SKM-1 treated with dmso at 0.1 percent for 144 hours (cell line): ENCODE measurements at regions not wholly inside any gene's neighbourhood (a gene's known extent, or its start where the extent isn't known, plus 50 kb on each side); places are given as distances from the start of the nearest gene placed in this dataset.
"Not testable (repeated sequence)": the region's sequence is repeated elsewhere in the genome, so short reads cannot be mapped to it uniquely, and the experiment has no call there.

Experiments
- DNase-seq: peaks from one replicate; lab custom pipeline; 2025; ENCODE audit not compliant: unreplicated experiment; lab: John Stamatoyannopoulos, UW

GRCh38 chr1:79950511-79950910, 944.0 kb upstream of the ADGRL4 start:
- no peak for DNase-seq

GRCh38 chr1:79945391-79945790, 938.9 kb upstream of the ADGRL4 start:
- DNase-seq: no peak

- no peak for DNase-seq
These were observed 922.8 kb upstream of the ADGRL4 start for GRCh38 chr1:79929356-79929755.

- DNase-seq: no peak
These were observed 922.4 kb upstream of the ADGRL4 start for GRCh38 chr1:79928901-79929300.

GRCh38 chr1:79920960-79921669, 914.6 kb upstream of the ADGRL4 start:
- DNase-seq: no peak

- DNase-seq: no peak
These were observed 908.4 kb upstream of the ADGRL4 start for GRCh38 chr1:79914896-79915295.

- no peak for DNase-seq
These were observed 906.3 kb upstream of the ADGRL4 start for GRCh38 chr1:79912813-79913212.

- no peak for DNase-seq
These were observed 896.8 kb upstream of the ADGRL4 start for GRCh38 chr1:79903321-79903720.

- DNase-seq: no peak
These were observed 895.9 kb upstream of the ADGRL4 start for GRCh38 chr1:79902418-79902817.

GRCh38 chr1:79899914-79900313, 893.4 kb upstream of the ADGRL4 start:
- no peak for DNase-seq

- DNase-seq: no peak
These were observed 889.6 kb upstream of the ADGRL4 start for GRCh38 chr1:79896140-79896539.

- DNase-seq: no peak
These were observed 889.0 kb upstream of the ADGRL4 start for GRCh38 chr1:79895573-79895972.

GRCh38 chr1:79894129-79894528, 887.6 kb upstream of the ADGRL4 start:
- DNase-seq: not testable (repeated sequence)

- DNase-seq: no peak
These were observed 880.5 kb upstream of the ADGRL4 start for GRCh38 chr1:79887059-79887458.

GRCh38 chr1:79885101-79885500, 878.6 kb upstream of the ADGRL4 start:
- DNase-seq: no peak

GRCh38 chr1:79877086-79877485, 870.6 kb upstream of the ADGRL4 start:
- DNase-seq: no peak

GRCh38 chr1:79875187-79875586, 868.7 kb upstream of the ADGRL4 start:
- no peak for DNase-seq

- DNase-seq: no peak
These were observed 867.8 kb upstream of the ADGRL4 start for GRCh38 chr1:79874289-79874688.

- DNase-seq: no peak
These were observed 852.9 kb upstream of the ADGRL4 start for GRCh38 chr1:79859212-79859948.

- DNase-seq: no peak
These were observed 845.5 kb upstream of the ADGRL4 start for GRCh38 chr1:79852004-79852403.

GRCh38 chr1:79849388-79849787, 842.9 kb upstream of the ADGRL4 start:
- no peak for DNase-seq

GRCh38 chr1:79848316-79848715, 841.8 kb upstream of the ADGRL4 start:
- DNase-seq: no peak

- DNase-seq: no peak
These were observed 841.2 kb upstream of the ADGRL4 start for GRCh38 chr1:79847700-79848099.
